NCI-H460 (cell line): ENCODE measurements at regions not wholly inside any gene's neighbourhood (a gene's known extent, or its start where the extent isn't known, plus 50 kb on each side); places are given as distances from the start of the nearest gene placed in this dataset.

Source experiments
- DNase-seq: peaks from one replicate; pipeline ENCODE4 v3.0.0-alpha.2; 2016; ENCODE audit warnings: low read depth; ENCODE audit errors: extremely low read depth

DNA sequence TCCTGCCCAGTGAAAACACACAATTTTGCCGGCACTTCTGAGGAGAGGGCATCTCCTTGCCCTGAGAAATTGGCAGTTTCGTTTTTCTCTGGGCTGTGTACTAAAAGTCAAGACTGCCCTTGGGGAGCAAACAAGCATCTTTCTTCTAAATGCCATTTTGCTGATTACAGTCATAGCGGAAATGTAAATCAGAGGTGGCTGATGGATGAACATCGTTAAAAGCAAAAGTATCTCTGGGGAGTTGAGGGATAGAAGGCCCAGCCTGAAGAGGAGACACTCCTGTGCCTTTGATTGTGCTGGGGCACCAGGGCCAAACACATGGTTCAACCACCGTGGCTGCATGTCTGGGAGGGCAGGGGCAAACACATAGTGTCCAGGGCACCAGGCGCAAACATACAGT is 49.8 kb downstream of the ABCC12 start:
- no peak for DNase-seq

DNA sequence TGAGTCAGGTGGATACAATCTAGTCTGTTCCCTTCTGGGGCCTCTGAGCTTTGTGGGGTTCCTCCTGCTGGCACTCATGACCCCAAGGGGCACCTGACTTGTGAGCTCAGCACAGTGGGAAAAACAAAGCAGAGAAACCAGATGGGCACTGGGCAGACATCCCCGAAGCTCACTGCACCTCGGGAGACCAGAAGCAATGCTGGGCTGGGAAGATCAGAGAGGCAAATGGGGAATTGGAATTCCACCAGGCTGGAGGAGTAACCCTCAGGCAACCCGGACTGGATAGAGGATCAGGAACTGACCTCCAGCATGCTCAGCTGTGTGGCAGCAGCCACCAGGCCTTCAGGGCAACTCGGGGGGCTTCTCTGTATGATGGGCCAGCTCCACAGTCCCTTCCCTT is 50.3 kb downstream of the ABCC12 start:
- DNase-seq = no peak

DNA sequence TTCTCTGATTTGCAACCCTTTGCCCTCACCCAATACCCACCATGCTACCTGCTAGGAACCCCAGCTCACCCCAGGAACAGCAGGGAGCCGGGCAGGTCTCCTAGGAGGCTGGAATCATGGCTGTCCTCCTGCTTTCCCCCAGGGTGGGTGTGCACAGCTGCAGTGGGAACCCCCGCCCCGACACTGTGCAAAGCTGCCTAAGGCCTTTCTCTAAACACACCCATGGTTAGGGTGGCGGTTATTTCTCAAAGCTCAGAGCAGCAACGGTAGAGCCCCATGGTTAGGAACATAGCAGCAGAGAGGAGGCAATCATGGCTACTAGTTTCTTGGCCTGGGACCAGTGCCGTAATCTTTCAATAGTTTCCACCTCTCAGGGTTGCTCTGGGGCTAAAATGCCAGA is 52.2 kb downstream of the ABCC12 start:
- DNase-seq = no peak

DNA sequence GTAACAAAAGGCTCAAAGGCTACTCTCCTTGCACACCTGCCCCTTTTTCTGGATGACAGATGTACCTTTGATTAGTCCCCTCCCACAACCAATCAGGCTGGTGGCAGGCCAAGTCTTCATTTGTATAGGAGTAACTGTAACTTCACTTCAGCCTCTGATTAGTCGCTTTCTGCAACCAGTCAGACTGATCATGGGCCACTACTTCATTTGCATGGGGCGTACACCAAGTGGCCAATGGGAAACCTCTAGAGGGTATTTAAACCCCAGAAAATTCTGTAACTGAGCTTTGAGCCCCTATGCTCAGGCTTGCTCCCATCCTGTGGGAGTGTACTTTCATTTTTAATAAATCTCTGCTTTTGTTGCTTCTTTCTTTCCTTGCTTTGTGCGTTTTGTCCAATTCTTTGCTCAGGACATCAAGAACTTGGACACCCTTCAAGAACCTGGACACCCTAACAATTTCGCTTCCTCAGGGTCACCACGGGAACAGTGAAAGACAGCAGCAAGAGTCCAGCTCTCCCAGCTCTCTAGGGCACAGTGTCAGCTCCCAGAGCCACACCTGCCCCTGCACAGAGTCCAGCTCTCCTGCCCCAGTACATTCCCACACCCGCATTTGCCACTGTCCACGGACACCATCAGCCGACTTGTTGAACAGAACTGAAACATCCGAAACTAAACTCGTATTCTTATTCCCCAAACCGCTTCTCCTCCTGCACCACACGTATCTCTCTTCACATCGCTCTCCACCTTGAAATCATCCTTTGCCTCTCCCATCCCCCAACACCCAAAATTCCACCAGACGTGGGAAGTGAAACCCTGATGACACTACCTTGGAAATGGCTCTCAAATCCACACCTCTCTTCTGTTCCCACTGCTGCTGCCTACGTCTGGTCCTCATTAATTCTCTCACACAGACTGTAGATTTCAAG is 53.4 kb downstream of the ABCC12 start:
- no peak for DNase-seq

DNA sequence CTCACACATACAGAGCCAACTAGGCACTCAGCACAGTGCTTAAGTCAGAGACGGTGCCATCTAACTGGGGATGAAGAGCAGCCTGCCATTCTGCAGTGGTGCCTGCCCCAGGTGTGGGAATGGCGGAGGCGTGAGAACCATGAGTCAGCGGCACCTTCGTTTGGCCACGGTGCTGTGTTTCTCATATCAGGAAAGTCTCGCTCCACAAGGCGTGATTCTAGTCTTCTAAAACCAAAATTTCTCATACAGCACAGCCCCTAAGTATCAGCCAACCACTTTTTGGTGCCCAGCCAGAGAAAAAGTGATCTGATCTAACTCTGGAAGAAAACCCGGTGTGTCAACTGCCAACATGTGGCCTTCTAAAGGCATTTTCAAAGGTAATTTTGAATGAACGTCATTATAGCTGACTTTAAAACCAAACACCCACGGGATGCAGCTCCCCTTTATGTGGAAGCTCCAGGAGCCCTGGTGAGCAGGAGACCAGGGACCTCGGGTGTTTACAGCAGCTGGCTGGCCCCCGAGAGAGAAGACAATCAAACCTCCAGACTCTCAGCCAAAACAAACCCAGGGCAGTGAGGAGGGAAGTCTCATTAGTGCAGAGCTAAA is 54.6 kb downstream of the ABCC12 start:
- DNase-seq = no peak

DNA sequence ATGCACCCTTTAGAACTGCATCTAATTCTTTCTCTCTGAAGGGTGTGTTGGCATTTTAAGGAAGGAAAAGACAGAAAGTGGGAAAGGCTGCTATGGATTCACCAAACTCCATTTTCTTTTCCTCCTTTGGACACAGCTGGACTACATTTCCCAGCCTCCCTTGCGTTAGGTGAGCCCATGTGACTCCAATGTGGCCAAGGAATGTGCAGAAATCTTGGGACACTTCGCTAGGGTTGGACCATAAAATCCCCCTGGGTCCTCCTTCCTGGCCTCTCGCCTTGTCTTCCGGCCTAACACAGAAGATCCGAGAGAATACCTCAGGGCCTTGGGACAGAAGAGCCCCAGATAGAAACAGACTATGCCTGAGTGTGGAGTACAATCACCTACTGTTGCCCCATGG is 56.3 kb downstream of the ABCC12 start:
- no peak for DNase-seq

DNA sequence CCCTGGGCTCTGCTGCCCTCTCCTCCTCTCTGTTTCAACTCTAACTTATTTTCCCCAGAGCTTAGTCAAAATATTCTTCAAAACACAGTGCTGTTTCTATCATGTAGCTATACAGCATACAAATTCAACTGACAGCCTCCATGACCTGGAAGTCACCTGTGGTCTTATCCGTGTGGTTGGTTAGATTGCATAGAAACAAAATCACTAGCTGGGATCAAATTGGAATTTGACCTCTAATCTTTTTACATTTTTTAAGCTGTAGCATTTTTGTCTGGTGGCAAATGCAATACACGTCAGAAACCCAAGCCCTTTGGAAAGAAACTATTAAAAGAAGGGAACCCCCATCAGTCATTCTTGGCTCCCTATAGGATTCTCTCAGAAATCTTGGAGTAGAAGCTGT is 57.3 kb downstream of the ABCC12 start:
- no peak for DNase-seq

DNA sequence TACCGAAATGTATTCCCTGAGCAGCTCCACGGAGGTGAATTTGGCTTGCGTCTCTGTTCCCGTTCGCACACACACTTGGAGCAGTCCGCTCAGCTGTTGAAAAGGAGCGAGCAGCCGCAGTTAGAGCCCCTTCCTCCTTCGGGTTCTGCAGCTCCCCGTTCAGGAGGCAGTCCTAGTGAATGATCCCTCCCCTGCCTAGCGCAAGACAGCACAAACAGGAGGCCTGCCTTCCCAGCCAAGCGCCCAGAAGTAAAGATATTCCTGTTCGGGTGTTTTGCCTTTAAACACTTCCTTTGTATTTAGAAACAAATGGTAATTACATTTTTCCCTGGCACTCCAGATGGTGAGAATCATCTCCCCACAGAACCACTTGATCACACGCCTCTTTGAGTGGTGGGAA is 64.7 kb downstream of the ABCC12 start:
- DNase-seq = no peak

DNA sequence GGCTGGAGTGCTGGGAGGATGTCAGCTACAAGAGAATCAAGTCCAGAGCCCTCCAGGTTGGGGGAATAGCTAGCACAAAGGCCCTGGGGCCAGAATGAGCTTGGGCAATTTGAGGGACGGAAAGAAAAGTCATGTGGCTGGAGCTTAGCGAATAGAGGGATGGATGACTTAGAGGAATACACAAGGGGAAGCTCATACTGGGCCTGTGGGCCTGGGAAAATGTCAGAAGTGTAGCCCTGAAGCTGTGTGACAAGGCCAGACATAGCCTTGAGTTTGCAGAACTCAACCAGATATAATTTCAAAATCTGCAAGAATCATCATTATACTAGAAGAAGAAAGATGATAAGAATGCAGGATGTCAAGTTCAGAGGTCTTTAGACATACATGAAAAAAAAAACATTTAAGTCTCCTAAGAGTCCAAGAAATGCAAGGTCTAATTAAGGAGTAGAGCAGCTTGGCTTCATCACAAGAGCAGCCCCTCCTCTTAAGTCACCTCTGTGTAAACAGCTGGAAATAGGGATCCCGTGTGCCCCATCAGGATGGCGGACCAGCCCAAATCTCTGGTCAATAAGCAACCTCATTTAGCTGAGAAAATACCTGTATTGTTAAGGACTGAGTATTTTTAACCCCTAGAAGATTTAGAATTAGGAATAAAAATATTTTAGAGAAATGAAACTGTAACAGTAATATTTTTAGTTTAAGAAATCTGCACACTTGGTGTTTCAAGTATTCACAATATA is 66.6 kb downstream of the ABCC12 start:
- DNase-seq = no peak

DNA sequence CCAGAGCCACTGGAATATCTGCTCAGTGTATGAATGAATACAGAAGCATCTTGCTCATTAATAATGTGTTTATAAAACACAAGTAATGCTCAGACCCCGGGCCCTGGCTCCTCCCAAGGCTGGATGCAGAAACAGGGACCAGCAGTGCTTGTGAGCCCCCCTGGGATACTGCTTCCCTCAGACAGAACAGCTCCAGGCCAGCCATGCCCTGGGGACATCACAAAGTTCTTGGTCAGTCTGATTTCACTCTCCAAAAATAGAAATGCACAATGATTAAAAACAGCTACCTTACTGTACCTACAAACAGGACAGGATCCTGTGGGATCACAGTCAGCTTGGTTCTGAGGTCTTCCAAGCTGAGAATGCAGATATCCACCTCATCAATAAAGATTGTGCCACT is 68.2 kb downstream of the ABCC12 start:
- no peak for DNase-seq

DNA sequence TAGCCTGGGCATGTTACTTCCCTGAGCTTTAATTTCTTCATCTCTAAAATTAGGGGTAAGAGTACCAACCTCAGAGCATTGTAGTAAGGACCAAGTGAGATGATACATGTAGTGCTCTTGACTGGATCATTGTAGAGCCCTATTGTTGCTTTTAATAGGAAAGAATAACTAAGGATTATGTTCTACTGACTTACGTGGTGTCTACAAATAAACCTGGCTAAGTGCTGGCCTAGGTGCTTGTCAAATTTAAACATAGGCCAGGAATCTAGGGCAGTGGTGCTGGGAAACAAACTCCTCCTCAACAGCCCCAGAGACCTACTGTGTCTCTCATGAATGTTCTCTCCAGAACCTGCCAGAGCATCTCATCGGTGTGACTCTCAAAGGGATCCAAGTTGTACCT is 69.4 kb downstream of the ABCC12 start:
- DNase-seq = no peak

DNA sequence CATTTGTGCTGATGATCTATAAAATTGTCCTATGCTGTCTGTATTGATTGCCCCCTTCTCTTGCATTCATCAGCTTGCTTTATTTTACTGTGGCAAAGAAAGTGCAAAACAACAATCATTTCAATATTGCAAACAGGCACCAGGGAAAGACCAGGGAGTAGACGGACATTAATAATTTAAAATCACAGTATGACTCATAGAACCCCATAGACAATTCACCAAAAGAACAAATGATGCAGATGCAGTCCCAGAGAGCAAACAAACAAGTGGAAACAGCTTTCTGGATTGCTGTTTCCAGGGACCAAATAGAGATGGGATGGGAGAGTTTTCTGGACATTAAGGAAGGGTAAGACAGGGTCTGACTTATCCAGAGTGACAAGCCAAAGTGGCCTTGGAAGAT is 70.1 kb downstream of the ABCC12 start:
- DNase-seq = no peak

DNA sequence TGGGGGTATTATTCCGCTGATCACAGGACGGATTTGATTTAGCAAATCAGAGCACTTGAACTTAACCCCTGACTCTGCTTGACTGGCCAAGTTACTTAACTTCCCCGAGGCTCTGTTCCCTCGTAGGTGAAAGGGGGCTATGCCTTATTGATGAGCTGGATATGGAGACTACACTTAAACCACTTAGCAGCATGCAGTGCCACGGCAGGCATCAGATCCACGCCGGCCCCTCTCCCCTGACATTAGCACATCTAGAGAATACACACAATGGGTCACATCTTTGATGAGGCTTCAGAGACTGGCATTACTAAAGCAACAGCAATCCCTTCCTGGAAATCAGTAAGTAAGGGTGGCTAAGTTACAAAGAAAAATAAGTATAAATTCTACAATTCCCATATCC is 71.0 kb downstream of the ABCC12 start:
- DNase-seq = no peak

DNA sequence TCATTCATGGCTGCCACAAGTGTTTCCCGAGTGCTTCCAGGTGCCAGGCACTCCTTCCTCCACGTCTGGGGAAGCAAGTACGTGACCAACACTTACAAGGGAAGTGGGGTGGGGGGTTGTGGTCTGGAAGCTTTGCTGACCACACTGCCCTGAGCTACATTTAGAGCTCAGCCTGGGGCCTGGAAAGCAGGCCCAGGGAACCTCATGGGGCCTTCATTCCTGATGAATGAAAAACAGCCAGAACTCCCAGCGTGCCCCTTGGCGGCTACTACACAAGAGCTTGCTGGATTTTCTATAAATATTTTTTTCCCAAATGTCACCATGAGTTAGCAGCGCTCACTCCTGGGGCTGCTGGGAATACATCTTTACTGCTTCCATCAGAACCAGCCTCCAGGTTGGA is 73.3 kb downstream of the ABCC12 start:
- no peak for DNase-seq

DNA sequence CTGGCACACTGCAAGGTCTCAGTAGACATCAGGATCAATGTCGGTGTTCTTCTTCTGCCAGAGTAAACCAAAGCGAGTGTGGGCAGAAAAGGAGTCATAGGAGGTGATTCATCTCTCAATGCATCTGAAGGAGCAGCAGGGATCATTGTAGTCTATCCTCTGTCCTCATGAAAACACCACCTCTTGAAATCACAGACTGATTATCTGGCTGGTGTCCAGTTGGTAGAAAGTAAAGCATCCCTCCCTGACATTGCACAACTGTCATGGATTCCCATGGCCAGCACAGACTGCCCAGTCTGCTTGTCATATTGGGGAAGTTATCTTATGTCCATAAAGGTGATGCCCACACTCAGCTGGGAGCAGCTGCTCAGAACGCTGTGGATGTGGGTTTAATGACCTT is 74.1 kb downstream of the ABCC12 start:
- DNase-seq = no peak

DNA sequence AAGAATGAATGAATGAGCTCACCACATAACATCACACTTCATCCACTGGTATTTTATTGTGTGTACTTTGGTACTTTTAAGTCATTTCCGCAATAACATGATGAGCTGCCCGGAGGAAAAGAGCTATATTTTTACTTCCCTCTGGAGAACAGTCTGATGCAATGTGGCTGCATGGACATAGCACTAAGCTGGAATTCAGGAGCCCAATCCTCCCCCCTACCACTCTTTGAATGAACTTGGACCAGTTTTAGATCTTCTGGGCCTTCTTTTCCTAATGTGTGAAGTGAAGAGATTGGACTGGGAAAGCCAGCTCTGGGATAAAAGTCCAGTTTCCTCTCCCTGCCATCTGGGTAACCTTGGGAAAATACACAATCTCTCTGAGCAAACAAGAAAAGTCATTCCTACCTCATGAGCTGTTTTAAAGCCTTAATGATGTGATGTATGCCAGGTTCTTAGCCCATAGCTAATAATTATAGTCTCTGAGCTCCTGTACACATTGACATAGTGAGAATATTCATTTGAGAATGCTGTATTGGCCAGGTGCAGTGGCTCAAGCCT is 79.3 kb downstream of the ABCC12 start:
- no peak for DNase-seq

DNA sequence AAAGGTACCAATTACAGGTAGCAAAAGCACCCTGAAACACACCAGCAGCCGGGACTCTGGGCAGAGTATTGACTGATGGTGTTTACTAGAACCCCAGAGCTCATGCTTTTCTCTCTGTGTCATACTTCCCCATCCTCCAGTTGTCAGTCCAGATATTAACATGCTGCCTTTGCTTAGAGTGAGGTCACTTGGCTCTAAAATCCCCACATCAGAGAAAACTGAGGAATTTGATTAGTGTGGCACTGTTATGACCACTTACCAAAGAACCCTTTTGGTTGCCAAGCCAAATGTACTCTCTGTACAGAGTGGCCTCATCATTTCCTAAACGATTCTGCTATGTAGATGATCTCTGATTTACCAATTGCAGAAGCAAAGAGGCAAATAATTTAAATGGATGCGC is 80.4 kb downstream of the ABCC12 start:
- no peak for DNase-seq

DNA sequence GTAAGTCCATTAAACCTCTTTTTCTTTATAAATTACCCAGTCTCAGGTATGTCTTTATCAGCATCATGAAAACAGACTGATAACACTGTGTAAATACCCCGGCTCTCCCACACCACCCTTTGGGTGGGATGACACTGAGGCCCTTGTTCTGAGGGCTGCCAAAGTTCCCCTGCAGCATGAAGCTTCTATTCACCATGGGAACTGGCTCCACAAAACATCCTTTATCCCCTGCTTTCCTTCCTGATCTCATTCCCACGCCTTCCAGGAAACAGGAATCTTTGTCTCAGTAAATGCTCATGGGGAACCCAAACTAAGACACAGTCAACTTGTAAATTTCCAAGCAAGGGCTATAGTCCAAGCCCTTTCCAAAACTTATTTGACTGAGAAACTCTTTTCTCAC is 88.4 kb downstream of the ABCC12 start:
- DNase-seq = no peak

DNA sequence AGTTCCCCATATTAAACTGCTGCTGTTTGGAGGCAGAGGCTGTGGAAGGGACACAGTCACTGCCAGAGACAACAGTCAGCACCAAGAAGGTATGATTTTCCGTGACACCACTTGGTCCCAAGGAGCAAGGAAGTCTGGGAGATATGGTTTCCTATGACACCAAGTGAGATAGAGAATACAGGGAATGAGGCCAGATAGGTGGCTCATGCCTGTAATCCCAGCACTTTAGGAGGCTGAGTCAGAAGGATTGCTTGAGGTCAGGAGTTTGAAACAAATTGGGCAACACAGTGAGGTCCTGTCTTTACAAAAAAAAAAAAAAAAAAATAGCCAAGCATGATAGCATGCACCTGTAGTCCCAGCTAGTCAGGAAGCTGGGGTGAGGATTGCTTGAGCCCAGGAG is 90.8 kb downstream of the ABCC12 start:
- DNase-seq = no peak

DNA sequence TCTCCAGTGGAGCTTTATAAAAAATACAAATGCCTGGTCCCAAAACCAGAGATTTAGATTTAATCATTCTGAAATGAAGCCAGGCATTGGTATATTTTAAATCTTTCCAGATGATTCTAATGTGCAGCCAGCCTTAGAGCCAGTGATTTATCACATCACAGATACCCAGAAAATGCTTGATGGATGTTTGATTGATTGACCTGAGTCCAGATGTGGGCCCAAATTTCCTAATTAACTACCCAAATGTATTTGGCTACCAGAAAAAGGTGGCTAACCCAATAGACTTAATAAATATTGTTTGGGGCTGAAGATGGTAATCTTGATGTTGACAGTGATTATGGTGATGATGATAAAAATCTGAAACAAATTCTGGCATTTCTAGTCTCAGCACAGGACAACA is 93.1 kb downstream of the ABCC12 start:
- no peak for DNase-seq

DNA sequence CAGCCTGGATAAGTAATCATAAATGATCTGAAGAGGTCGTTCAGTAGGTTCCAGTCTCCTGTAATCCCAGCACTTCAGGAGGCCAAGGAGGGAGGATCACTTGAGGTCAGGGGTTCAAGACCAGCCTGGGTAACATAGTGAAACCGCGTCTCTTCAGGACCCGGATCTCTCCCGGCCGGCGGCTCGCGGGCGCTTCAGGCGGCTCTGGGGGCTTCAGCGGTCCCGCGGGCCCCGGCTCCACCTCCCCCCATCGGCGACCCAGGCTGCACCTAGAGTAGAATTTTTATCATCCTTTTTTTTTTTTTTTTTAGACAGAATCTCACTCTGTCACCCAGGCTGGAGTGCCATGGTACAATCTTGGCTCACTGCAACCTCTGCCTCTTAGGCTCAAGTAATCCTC is 95.9 kb downstream of the ABCC12 start:
- DNase-seq = no peak
